Activated T-helper 1 cell treated with anti-CD3 and anti-CD28 coated beads, Interleukin-2, amount 50 U/mL, for 16 hours (primary cell): ENCODE measurements at regions not wholly inside any gene's neighbourhood (a gene's known extent, or its start where the extent isn't known, plus 50 kb on each side); places are given as distances from the start of the nearest gene placed in this dataset.
"Not testable (repeated sequence)": the region's sequence is repeated elsewhere in the genome, so short reads cannot be mapped to it uniquely, and the experiment has no call there.

Experiments
- DNase-seq, 2 donors: peaks; one replicate each; pipeline ENCODE4 v3.0.0-alpha.2; 2020; ENCODE audit warnings: low read depth in 1 of 2, low spot score in 1 of 2

- no peak for DNase-seq
Measured at GRCh38 chr4:13678186-13678924, 50.8 kb upstream of the BOD1L1 start.

GRCh38 chr4:13681570-13681969 is 54.0 kb upstream of the BOD1L1 start:
- DNase-seq, result no peak

GRCh38 chr4:13694256-13694655 is 66.7 kb upstream of the BOD1L1 start:
- DNase-seq, result no peak

GRCh38 chr4:13698296-13698695 is 70.8 kb upstream of the BOD1L1 start:
- DNase-seq, result no peak

- no peak for DNase-seq
Measured at GRCh38 chr4:13700021-13700857, 72.7 kb upstream of the BOD1L1 start.

- not testable (repeated sequence) for DNase-seq
Measured at GRCh38 chr4:13700858-13701140, 73.3 kb upstream of the BOD1L1 start.

GRCh38 chr4:13701937-13702446 is 74.5 kb upstream of the BOD1L1 start:
- no peak for DNase-seq

- DNase-seq, result no peak
Measured at GRCh38 chr4:13703096-13703495, 75.6 kb upstream of the BOD1L1 start.

GRCh38 chr4:13704035-13704434 is 76.5 kb upstream of the BOD1L1 start:
- no peak for DNase-seq

- DNase-seq, result no peak
Measured at GRCh38 chr4:13704761-13705160, 77.2 kb upstream of the BOD1L1 start.

- no peak for DNase-seq
Measured at GRCh38 chr4:13705521-13706041, 78.1 kb upstream of the BOD1L1 start.

GRCh38 chr4:13706120-13706519 is 78.6 kb upstream of the BOD1L1 start:
- no peak for DNase-seq

- no peak for DNase-seq
Measured at GRCh38 chr4:13706716-13707115, 79.2 kb upstream of the BOD1L1 start.

- no peak for DNase-seq
Measured at GRCh38 chr4:13710246-13710885, 82.8 kb upstream of the BOD1L1 start.

GRCh38 chr4:13711233-13711785 is 83.8 kb upstream of the BOD1L1 start:
- DNase-seq, result no peak

GRCh38 chr4:13721894-13722293 is 94.4 kb upstream of the BOD1L1 start:
- DNase-seq, result no peak

- DNase-seq, result no peak
Measured at GRCh38 chr4:13722649-13723048, 95.1 kb upstream of the BOD1L1 start.

GRCh38 chr4:13728761-13729160 is 101.2 kb upstream of the BOD1L1 start:
- DNase-seq, result no peak

GRCh38 chr4:13731019-13731418 is 103.5 kb upstream of the BOD1L1 start:
- DNase-seq, result no peak

- no peak for DNase-seq
Measured at GRCh38 chr4:13733817-13734216, 106.3 kb upstream of the BOD1L1 start.

- no peak for DNase-seq
Measured at GRCh38 chr4:13750594-13750993, 123.1 kb upstream of the BOD1L1 start.
